ENCODE measurements at regions not wholly inside any gene's neighbourhood (a gene's known extent, or its start where the extent isn't known, plus 50 kb on each side); places are given as distances from the start of the nearest gene placed in this dataset.

GRCh38 chr6:15769511-15770018 lies 106.7 kb upstream of the DTNBP1 start:
- no peak overlapping the region for H3K27ac ChIP-seq (ENCODE audit: low read depth, low read length)
- no peak overlapping the region for H2AFZ ChIP-seq (ENCODE audit: low read length, unreplicated experiment)
- H3K79me2 ChIP-seq (ENCODE audit: control insufficient read depth, insufficient read depth, low read length, unreplicated experiment) = no peaks in the 10 kb centered on the region
- no peaks in the 10 kb centered on the region for H3K27me3 ChIP-seq (ENCODE audit: insufficient read depth, low read length)
- no peak overlapping the region for H3K4me3 ChIP-seq (ENCODE audit: low read depth, low read length)
- no peaks in the 10 kb centered on the region for H3K36me3 ChIP-seq (ENCODE audit: insufficient read depth, low read length)
- H3K4me1 ChIP-seq (ENCODE audit: control insufficient read depth, insufficient read depth, low read length, unreplicated experiment) = no peaks in the 10 kb centered on the region

- no peak overlapping the region for H3K27ac ChIP-seq (ENCODE audit: low read depth, low read length)
- H2AFZ ChIP-seq (ENCODE audit: low read length, unreplicated experiment) = no peak overlapping the region
- H3K4me3 ChIP-seq (ENCODE audit: low read depth, low read length) = no peak overlapping the region
- no peaks in the 10 kb centered on the region for H3K79me2 ChIP-seq (ENCODE audit: control insufficient read depth, insufficient read depth, low read length, unreplicated experiment)
- no peaks in the 10 kb centered on the region for H3K36me3 ChIP-seq (ENCODE audit: insufficient read depth, low read length)
- no peaks in the 10 kb centered on the region for H3K4me1 ChIP-seq (ENCODE audit: control insufficient read depth, insufficient read depth, low read length, unreplicated experiment)
- no peaks in the 10 kb centered on the region for H3K27me3 ChIP-seq (ENCODE audit: insufficient read depth, low read length)
Observed at GRCh38 chr6:15768999-15769398, 106.2 kb upstream of the DTNBP1 start.

- Histone ChIP-seq H3K79me2 (ENCODE audit: control insufficient read depth, insufficient read depth, low read length, unreplicated experiment) (no peaks in the 10 kb centered on the region), H3K4me1 (ENCODE audit: control insufficient read depth, insufficient read depth, low read length, unreplicated experiment) (no peaks in the 10 kb centered on the region), H3K27me3 (ENCODE audit: insufficient read depth, low read length) (no peaks in the 10 kb centered on the region), H3K36me3 (ENCODE audit: insufficient read depth, low read length) (no peaks in the 10 kb centered on the region), H3K27ac (ENCODE audit: low read depth, low read length) (no peak overlapping the region), H3K4me3 (ENCODE audit: low read depth, low read length) (no peak overlapping the region), H2AFZ (ENCODE audit: low read length, unreplicated experiment) (no peak overlapping the region)
Observed at GRCh38 chr6:15763837-15764236, 101.0 kb upstream of the DTNBP1 start.

GRCh38 chr6:15763364-15763763 lies 100.5 kb upstream of the DTNBP1 start:
- no peak overlapping the region for H3K27ac ChIP-seq (ENCODE audit: low read depth, low read length)
- no peaks in the 10 kb centered on the region for H3K36me3 ChIP-seq (ENCODE audit: insufficient read depth, low read length)
- H3K27me3 ChIP-seq (ENCODE audit: insufficient read depth, low read length) = no peaks in the 10 kb centered on the region
- H3K79me2 ChIP-seq (ENCODE audit: control insufficient read depth, insufficient read depth, low read length, unreplicated experiment) = no peaks in the 10 kb centered on the region
- no peak overlapping the region for H3K4me3 ChIP-seq (ENCODE audit: low read depth, low read length)
- no peaks in the 10 kb centered on the region for H3K4me1 ChIP-seq (ENCODE audit: control insufficient read depth, insufficient read depth, low read length, unreplicated experiment)
- H2AFZ ChIP-seq (ENCODE audit: low read length, unreplicated experiment) = no peak overlapping the region

GRCh38 chr6:15761045-15761502 lies 98.2 kb upstream of the DTNBP1 start:
- H3K4me3 ChIP-seq (ENCODE audit: low read depth, low read length) = no peak overlapping the region
- H2AFZ ChIP-seq (ENCODE audit: low read length, unreplicated experiment) = no peak overlapping the region
- H3K4me1 ChIP-seq (ENCODE audit: control insufficient read depth, insufficient read depth, low read length, unreplicated experiment) = no peaks in the 10 kb centered on the region
- no peaks in the 10 kb centered on the region for H3K79me2 ChIP-seq (ENCODE audit: control insufficient read depth, insufficient read depth, low read length, unreplicated experiment)
- H3K27me3 ChIP-seq (ENCODE audit: insufficient read depth, low read length) = no peaks in the 10 kb centered on the region
- no peak overlapping the region for H3K27ac ChIP-seq (ENCODE audit: low read depth, low read length)
- no peaks in the 10 kb centered on the region for H3K36me3 ChIP-seq (ENCODE audit: insufficient read depth, low read length)

GRCh38 chr6:15758631-15759215 lies 95.9 kb upstream of the DTNBP1 start:
- H3K4me1 ChIP-seq (ENCODE audit: control insufficient read depth, insufficient read depth, low read length, unreplicated experiment) = no peaks in the 10 kb centered on the region
- H2AFZ ChIP-seq (ENCODE audit: low read length, unreplicated experiment) = no peak overlapping the region
- H3K27me3 ChIP-seq (ENCODE audit: insufficient read depth, low read length) = no peaks in the 10 kb centered on the region
- no peak overlapping the region for H3K4me3 ChIP-seq (ENCODE audit: low read depth, low read length)
- no peaks in the 10 kb centered on the region for H3K79me2 ChIP-seq (ENCODE audit: control insufficient read depth, insufficient read depth, low read length, unreplicated experiment)
- H3K27ac ChIP-seq (ENCODE audit: low read depth, low read length) = no peak overlapping the region
- H3K36me3 ChIP-seq (ENCODE audit: insufficient read depth, low read length) = no peaks in the 10 kb centered on the region

GRCh38 chr6:15755526-15755925 lies 92.7 kb upstream of the DTNBP1 start:
- no peaks in the 10 kb centered on the region for H3K27me3 ChIP-seq (ENCODE audit: insufficient read depth, low read length)
- H3K27ac ChIP-seq (ENCODE audit: low read depth, low read length) = no peak overlapping the region
- H3K4me1 ChIP-seq (ENCODE audit: control insufficient read depth, insufficient read depth, low read length, unreplicated experiment) = no peaks in the 10 kb centered on the region

GRCh38 chr6:15754706-15755079 lies 91.9 kb upstream of the DTNBP1 start:
- no peak overlapping the region for H3K4me3 ChIP-seq (ENCODE audit: low read depth, low read length)
- H2AFZ ChIP-seq (ENCODE audit: low read length, unreplicated experiment) = no peak overlapping the region
- H3K27ac ChIP-seq (ENCODE audit: low read depth, low read length) = no peak overlapping the region

More at GRCh38 chr6:15755526-15755925, 92.7 kb upstream of the DTNBP1 start:
- Histone ChIP-seq H3K36me3 (ENCODE audit: insufficient read depth, low read length) (no peaks in the 10 kb centered on the region), H3K79me2 (ENCODE audit: control insufficient read depth, insufficient read depth, low read length, unreplicated experiment) (no peaks in the 10 kb centered on the region), H2AFZ (ENCODE audit: low read length, unreplicated experiment) (no peak overlapping the region), H3K4me3 (ENCODE audit: low read depth, low read length) (no peak overlapping the region)

GRCh38 chr6:15754035-15754705 lies 91.3 kb upstream of the DTNBP1 start:
- Histone ChIP-seq H3K79me2 (ENCODE audit: control insufficient read depth, insufficient read depth, low read length, unreplicated experiment) (no peaks in the 10 kb centered on the region), H3K27ac (ENCODE audit: low read depth, low read length) (no peak overlapping the region), H3K4me1 (ENCODE audit: control insufficient read depth, insufficient read depth, low read length, unreplicated experiment) (no peaks in the 10 kb centered on the region), H3K27me3 (ENCODE audit: insufficient read depth, low read length) (no peaks in the 10 kb centered on the region), H2AFZ (ENCODE audit: low read length, unreplicated experiment) (no peak overlapping the region), H3K36me3 (ENCODE audit: insufficient read depth, low read length) (no peaks in the 10 kb centered on the region), H3K4me3 (ENCODE audit: low read depth, low read length) (no peak overlapping the region)

More at GRCh38 chr6:15754706-15755079, 91.9 kb upstream of the DTNBP1 start:
- Histone ChIP-seq H3K36me3 (ENCODE audit: insufficient read depth, low read length) (no peaks in the 10 kb centered on the region), H3K27me3 (ENCODE audit: insufficient read depth, low read length) (no peaks in the 10 kb centered on the region), H3K4me1 (ENCODE audit: control insufficient read depth, insufficient read depth, low read length, unreplicated experiment) (no peaks in the 10 kb centered on the region), H3K79me2 (ENCODE audit: control insufficient read depth, insufficient read depth, low read length, unreplicated experiment) (no peaks in the 10 kb centered on the region)

GRCh38 chr6:15752820-15753219 lies 90.0 kb upstream of the DTNBP1 start:
- no peak overlapping the region for H3K4me3 ChIP-seq (ENCODE audit: low read depth, low read length)
- no peak overlapping the region for H3K27ac ChIP-seq (ENCODE audit: low read depth, low read length)
- H3K36me3 ChIP-seq (ENCODE audit: insufficient read depth, low read length) = no peaks in the 10 kb centered on the region
- H2AFZ ChIP-seq (ENCODE audit: low read length, unreplicated experiment) = no peak overlapping the region
- no peaks in the 10 kb centered on the region for H3K4me1 ChIP-seq (ENCODE audit: control insufficient read depth, insufficient read depth, low read length, unreplicated experiment)
- no peaks in the 10 kb centered on the region for H3K79me2 ChIP-seq (ENCODE audit: control insufficient read depth, insufficient read depth, low read length, unreplicated experiment)
- H3K27me3 ChIP-seq (ENCODE audit: insufficient read depth, low read length) = no peaks in the 10 kb centered on the region

GRCh38 chr6:15751721-15752350 lies 89.0 kb upstream of the DTNBP1 start:
- Histone ChIP-seq H3K36me3 (ENCODE audit: insufficient read depth, low read length) (no peaks in the 10 kb centered on the region), H3K4me1 (ENCODE audit: control insufficient read depth, insufficient read depth, low read length, unreplicated experiment) (no peaks in the 10 kb centered on the region), H3K79me2 (ENCODE audit: control insufficient read depth, insufficient read depth, low read length, unreplicated experiment) (no peaks in the 10 kb centered on the region), H3K4me3 (ENCODE audit: low read depth, low read length) (no peak overlapping the region), H2AFZ (ENCODE audit: low read length, unreplicated experiment) (no peak overlapping the region), H3K27ac (ENCODE audit: low read depth, low read length) (no peak overlapping the region), H3K27me3 (ENCODE audit: insufficient read depth, low read length) (no peaks in the 10 kb centered on the region)

Data from ACC112 (cell line).